ENCODE measurements at regions not wholly inside any gene's neighbourhood (a gene's known extent, or its start where the extent isn't known, plus 50 kb on each side); places are given as distances from the start of the nearest gene placed in this dataset.

DNA sequence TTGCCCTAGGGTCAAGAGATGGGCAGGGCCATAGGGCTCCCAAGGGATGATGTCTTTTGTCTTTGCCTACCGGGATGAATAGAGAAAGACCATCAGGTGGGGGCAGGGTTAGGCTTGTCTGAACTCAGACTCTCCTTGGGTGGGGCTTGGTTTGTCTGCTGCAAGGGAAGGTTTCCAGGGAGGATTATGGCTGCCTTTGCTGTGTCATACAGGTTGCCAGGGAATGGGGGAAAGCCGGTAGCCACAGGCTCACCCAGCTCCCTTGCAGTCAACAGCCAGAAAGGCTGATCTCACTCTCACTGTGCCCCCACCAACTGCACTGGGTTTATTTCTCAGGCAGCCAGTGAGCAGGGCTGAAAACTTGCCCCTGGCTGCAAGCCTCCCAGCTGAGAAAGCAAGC lies 253.2 kb downstream of the POLR1F start:
- no peak for TF ChIP-seq POLR2A (IDR thresholded peaks at IDR 0.05; ENCODE audit: low read length)
- TF ChIP-seq NR3C1 (IDR thresholded peaks at IDR 0.05): no peak
- TF ChIP-seq, protein P1, sequence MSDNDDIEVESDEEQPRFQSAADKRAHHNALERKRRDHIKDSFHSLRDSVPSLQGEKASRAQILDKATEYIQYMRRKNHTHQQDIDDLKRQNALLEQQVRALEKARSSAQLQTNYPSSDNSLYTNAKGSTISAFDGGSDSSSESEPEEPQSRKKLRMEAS (IDR thresholded peaks at IDR 0.05): no peak
- TF ChIP-seq, protein P2, sequence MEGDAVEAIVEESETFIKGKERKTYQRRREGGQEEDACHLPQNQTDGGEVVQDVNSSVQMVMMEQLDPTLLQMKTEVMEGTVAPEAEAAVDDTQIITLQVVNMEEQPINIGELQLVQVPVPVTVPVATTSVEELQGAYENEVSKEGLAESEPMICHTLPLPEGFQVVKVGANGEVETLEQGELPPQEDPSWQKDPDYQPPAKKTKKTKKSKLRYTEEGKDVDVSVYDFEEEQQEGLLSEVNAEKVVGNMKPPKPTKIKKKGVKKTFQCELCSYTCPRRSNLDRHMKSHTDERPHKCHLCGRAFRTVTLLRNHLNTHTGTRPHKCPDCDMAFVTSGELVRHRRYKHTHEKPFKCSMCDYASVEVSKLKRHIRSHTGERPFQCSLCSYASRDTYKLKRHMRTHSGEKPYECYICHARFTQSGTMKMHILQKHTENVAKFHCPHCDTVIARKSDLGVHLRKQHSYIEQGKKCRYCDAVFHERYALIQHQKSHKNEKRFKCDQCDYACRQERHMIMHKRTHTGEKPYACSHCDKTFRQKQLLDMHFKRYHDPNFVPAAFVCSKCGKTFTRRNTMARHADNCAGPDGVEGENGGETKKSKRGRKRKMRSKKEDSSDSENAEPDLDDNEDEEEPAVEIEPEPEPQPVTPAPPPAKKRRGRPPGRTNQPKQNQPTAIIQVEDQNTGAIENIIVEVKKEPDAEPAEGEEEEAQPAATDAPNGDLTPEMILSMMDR (IDR thresholded peaks at IDR 0.05): no peak

All from A549 (cell line).